Epithelial cell of esophagus (primary cell): ENCODE measurements at regions not wholly inside any gene's neighbourhood (a gene's known extent, or its start where the extent isn't known, plus 50 kb on each side); places are given as distances from the start of the nearest gene placed in this dataset.

Experiments
- DNase-seq: peaks from one replicate; pipeline ENCODE4 v3.0.0; 2010; ENCODE audit warnings: low read depth
- H3K4me3 ChIP-seq: 2 replicates; pipeline ENCODE4 v1.5.1; 2011; ENCODE audit warnings: mild to moderate bottlenecking, low read length, control low read depth
- CTCF ChIP-seq: IDR thresholded peaks from 2 replicates; pipeline ENCODE4 v1.5.1; 2011; ENCODE audit warnings: low read depth, mild to moderate bottlenecking, low read length, control low read depth, inconsistent platforms; ENCODE audit not compliant: insufficient read depth; ENCODE audit errors: missing control alignments

- TF ChIP-seq CTCF: no peak
- DNase-seq: no peak
- H3K4me3 ChIP-seq: no peak overlapping the region
These were observed 167.8 kb upstream of the CCDC54 start for GRCh38 chr3:107209302-107209990.

GRCh38 chr3:107211608-107212007 is 165.6 kb upstream of the CCDC54 start:
- peak; percentile 88 for DNase-seq
- no peak for TF ChIP-seq CTCF
- H3K4me3 ChIP-seq: no peak overlapping the region

- no peak for DNase-seq
- no peak for TF ChIP-seq CTCF
- no peak overlapping the region for H3K4me3 ChIP-seq
These were observed 164.6 kb upstream of the CCDC54 start for GRCh38 chr3:107212618-107213017.

- H3K4me3 ChIP-seq: no peak overlapping the region
- no peak for DNase-seq
- no peak for TF ChIP-seq CTCF
These were observed 164.1 kb upstream of the CCDC54 start for GRCh38 chr3:107213044-107213669.

- DNase-seq: no peak
- TF ChIP-seq CTCF: no peak
- H3K4me3 ChIP-seq: no peak overlapping the region
These were observed 161.0 kb upstream of the CCDC54 start for GRCh38 chr3:107216229-107216628.

- DNase-seq: peak; percentile 74
- TF ChIP-seq CTCF: no peak
- H3K4me3 ChIP-seq: no peak overlapping the region
These were observed 160.5 kb upstream of the CCDC54 start for GRCh38 chr3:107216711-107217110.

- no peak for TF ChIP-seq CTCF
- H3K4me3 ChIP-seq: no peak overlapping the region
- peak; percentile 89 for DNase-seq
These were observed 160.1 kb upstream of the CCDC54 start for GRCh38 chr3:107217172-107217571.
